ENCODE measurements at regions not wholly inside any gene's neighbourhood (a gene's known extent, or its start where the extent isn't known, plus 50 kb on each side); places are given as distances from the start of the nearest gene placed in this dataset.

DNA sequence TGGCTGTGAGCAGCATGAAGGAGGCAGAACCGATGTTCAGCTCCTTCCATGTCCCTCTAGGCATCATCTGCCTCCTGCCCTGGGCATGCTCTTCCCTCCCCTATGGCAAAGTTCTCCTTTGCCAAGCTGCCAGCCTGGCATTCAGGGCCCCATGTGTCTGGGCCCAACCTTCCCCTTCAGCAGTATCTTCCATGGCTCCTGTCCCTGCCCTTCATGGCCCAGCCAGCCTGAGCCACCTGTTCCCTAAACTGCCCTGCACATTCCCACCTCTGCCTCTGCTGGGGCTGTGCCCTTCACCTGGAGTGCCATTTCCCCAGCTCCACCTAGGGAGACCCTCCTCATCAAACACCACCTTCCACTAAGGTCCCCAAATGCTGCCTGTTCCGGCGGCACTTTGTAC, 74.0 kb upstream of the TCL1A start:
- WGBS, 3 donors = 85 to 95% (median 89%) methylated on average over 3 of the region's 3 CpGs
- Histone ChIP-seq H3K27ac (no peak overlapping the region), H3K9me3 (no peaks in the 10 kb centered on the region), H3K27me3 (no peaks in the 10 kb centered on the region), H3K36me3 (no peaks in the 10 kb centered on the region), H3K4me1 (ENCODE audit: insufficient read depth) (no peaks in the 10 kb centered on the region), H3K4me3 (no peak overlapping the region)
- no peak for DNase-seq
- no peak for TF ChIP-seq EP300 (IDR thresholded peaks at IDR 0.05)
- no peak for TF ChIP-seq POLR2A (IDR thresholded peaks at IDR 0.05)
- TF ChIP-seq, protein P1, sequence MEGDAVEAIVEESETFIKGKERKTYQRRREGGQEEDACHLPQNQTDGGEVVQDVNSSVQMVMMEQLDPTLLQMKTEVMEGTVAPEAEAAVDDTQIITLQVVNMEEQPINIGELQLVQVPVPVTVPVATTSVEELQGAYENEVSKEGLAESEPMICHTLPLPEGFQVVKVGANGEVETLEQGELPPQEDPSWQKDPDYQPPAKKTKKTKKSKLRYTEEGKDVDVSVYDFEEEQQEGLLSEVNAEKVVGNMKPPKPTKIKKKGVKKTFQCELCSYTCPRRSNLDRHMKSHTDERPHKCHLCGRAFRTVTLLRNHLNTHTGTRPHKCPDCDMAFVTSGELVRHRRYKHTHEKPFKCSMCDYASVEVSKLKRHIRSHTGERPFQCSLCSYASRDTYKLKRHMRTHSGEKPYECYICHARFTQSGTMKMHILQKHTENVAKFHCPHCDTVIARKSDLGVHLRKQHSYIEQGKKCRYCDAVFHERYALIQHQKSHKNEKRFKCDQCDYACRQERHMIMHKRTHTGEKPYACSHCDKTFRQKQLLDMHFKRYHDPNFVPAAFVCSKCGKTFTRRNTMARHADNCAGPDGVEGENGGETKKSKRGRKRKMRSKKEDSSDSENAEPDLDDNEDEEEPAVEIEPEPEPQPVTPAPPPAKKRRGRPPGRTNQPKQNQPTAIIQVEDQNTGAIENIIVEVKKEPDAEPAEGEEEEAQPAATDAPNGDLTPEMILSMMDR (IDR thresholded peaks at IDR 0.05) = no peak
- intact Hi-C loops (cut with DNase I) = no loop called here

DNA sequence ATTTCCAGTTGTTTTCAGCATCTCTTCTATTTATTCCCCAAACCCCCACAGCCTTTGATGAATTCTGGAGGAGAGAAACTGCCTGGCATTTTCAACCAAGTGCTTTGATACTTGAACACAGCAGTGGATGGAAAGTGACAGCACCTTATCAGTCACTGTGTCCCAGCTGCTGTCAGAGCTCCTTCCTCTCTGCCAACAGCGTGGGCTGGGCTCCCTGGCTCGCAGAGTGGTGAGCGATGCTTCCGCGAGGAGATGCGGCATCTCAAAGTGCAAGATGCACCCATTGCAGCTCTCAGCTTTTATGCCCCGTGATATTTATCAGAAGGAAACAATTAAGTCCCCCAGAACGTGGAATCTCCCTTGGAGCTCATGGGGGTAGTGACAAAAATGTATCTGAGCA, 72.6 kb upstream of the TCL1A start:
- no peak overlapping the region for H3K4me3 ChIP-seq
- no peaks in the 10 kb centered on the region for H3K27me3 ChIP-seq
- 65 to 74% (median 67%) methylated on average over 8 of the region's 8 CpGs for WGBS, 3 donors
- no peaks in the 10 kb centered on the region for H3K9me3 ChIP-seq
- H3K27ac ChIP-seq = no peak overlapping the region
- no peaks in the 10 kb centered on the region for H3K4me1 ChIP-seq (ENCODE audit: insufficient read depth)
- intact Hi-C loops (cut with DNase I) = no loop called here
- no peak for DNase-seq
- H3K36me3 ChIP-seq = no peaks in the 10 kb centered on the region
- no peak for TF ChIP-seq POLR2A (IDR thresholded peaks at IDR 0.05)
- TF ChIP-seq EP300 (IDR thresholded peaks at IDR 0.05) = no peak
- TF ChIP-seq, protein P1 (IDR thresholded peaks at IDR 0.05) = no peak

DNA sequence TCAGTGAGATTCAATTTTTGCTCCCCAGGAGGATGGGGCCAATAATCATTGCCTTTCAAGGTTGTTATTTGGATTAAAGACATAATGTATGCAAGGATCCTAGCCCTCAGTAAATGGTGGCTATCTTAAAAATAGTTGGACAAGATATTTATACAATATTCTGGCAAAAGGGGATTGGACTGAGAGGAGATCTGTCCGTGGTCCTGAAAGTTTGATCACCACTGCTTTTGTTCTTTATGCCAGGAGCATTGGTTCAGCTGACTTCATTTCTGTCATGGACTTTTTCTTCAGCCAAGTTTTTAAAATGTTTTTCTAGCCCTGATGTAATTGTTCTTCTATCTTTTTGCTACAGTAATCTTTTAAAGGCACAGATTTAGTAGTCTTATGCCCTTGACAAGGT, 70.2 kb upstream of the TCL1A start:
- WGBS, 3 donors = 0 to 2% (median 0%) methylated on average over 1 of the region's 1 CpG
- Histone ChIP-seq H3K27me3 (no peaks in the 10 kb centered on the region), H3K9me3 (no peaks in the 10 kb centered on the region), H3K4me1 (ENCODE audit: insufficient read depth) (no peaks in the 10 kb centered on the region), H3K27ac (no peak overlapping the region), H3K36me3 (no peaks in the 10 kb centered on the region), H3K4me3 (no peak overlapping the region)
- no peak for DNase-seq
- intact Hi-C loops (cut with DNase I) = no loop called here
- TF ChIP-seq EP300 (IDR thresholded peaks at IDR 0.05) (no peak), POLR2A (IDR thresholded peaks at IDR 0.05) (no peak)
- TF ChIP-seq, protein P1 (IDR thresholded peaks at IDR 0.05) = no peak

DNA sequence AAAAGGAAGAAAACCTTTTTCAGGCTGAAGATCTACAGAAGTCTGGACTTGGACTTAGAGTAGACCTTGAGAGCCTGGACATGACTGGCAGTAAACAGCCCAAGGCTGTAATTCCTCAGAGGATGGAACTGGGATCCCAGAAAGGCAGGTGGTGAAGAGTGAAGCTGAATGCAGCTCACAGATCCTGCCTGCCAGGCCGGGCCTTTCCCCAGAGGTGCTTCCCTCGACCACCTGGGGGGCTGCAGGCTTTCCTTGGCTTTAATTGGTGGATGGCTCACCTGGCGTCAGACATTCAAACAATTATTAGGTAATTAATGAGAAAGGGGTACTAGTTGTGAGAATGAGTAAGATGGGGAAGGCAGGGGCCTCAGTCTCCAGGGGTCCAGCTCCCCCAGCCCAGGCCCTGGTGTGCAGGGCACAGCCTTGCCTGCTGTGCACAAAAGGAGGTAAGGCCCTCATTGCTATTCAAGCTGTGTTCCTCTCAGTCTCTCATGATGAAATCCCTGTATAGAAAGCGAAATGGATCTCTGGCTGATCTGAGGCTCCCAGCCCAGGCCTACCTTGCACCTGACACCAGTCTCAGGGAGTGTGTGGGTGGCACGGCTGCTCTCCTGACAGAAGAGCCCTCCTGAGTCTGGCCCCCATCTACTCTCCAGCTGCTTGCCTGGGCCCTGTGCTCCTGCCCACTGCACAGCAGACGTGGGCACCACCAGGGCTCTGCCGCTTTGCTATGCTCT, 63.0 kb upstream of the TCL1A start:
- Histone ChIP-seq H3K27ac (no peak overlapping the region), H3K4me1 (ENCODE audit: insufficient read depth) (no peaks in the 10 kb centered on the region), H3K27me3 (no peaks in the 10 kb centered on the region), H3K36me3 (no peaks in the 10 kb centered on the region), H3K4me3 (no peak overlapping the region), H3K9me3 (no peaks in the 10 kb centered on the region)
- intact Hi-C loops (cut with DNase I) = loop anchor here in 1 of 4 donors (10.0 kb wide), 1 partner anchor 212 kb away; no protein-coding TSS in a partner anchor
- 68 to 76% (median 69%) methylated on average over 7 of the region's 7 CpGs for WGBS, 3 donors
- no peak for DNase-seq
- TF ChIP-seq, protein P1 (IDR thresholded peaks at IDR 0.05) = no peak
- no peak for TF ChIP-seq EP300 (IDR thresholded peaks at IDR 0.05)
- no peak for TF ChIP-seq POLR2A (IDR thresholded peaks at IDR 0.05)
